ENCODE measurements at regions not wholly inside any gene's neighbourhood (a gene's known extent, or its start where the extent isn't known, plus 50 kb on each side); places are given as distances from the start of the nearest gene placed in this dataset.
"Not testable (repeated sequence)": the region's sequence is repeated elsewhere in the genome, so short reads cannot be mapped to it uniquely, and the experiment has no call there.

DNA sequence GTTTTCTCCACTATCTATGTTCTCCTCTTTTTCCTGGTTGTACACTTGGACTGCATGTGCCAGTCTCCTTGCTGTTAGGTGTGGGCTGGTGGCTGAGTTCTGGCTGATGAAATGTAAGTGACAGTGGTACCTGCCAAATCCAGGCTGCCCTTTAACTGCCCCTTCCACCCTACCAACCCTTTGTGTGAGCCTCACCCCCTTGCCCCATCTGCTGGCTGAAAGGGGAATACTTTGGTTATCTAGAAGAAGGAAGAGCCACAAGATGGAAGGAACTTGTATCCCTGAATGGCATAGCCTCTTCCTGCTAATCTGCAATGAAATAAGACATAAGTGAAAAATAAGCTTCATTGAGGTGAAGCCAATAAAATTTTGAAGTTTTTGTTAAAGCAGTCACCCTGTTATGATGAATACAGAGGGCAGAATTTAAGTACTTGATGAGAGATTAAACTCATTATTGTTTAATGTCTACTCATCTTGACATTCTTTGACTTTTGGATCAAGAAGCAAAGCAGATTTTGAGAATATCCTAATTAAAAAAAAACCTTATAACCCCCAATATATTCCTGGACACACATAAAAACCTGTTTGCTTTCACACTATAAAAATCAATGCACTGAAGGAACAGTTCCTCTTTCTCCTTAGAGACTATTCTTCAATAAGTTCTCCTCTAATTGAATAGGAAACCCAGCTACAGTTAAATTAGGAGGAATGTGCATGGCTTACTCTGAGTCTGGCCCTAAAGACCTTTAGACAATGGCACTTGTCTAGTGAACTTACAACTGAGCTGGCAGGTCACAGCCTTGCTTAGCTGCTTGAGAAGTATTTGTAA is 262.6 kb upstream of the BTG1 start:
- TF ChIP-seq ZNF565 (CRISPR knock-in tag; conservative IDR thresholded peaks at IDR 0.05; ENCODE audit: low read depth) (no peak), OSR1 (CRISPR knock-in tag; IDR thresholded peaks at IDR 0.05) (no peak), CSDC2 (CRISPR knock-in tag; IDR thresholded peaks at IDR 0.05) (no peak), ZC3H10 (CRISPR knock-in tag; IDR thresholded peaks at IDR 0.05) (no peak), ISL1 (CRISPR knock-in tag; IDR thresholded peaks at IDR 0.05) (no peak), ZFP3 (CRISPR knock-in tag; IDR thresholded peaks at IDR 0.05) (no peak), ESRRG (CRISPR knock-in tag; IDR thresholded peaks at IDR 0.05) (no peak), GLIS3 (CRISPR knock-in tag; IDR thresholded peaks at IDR 0.05) (no peak), RARB (CRISPR knock-in tag; IDR thresholded peaks at IDR 0.05) (no peak), ZNF70 (CRISPR knock-in tag; IDR thresholded peaks at IDR 0.05) (no peak), TOX (CRISPR knock-in tag; IDR thresholded peaks at IDR 0.05; ENCODE audit: borderline replicate concordance) (no peak), ZNF8 (CRISPR knock-in tag; IDR thresholded peaks at IDR 0.05) (no peak), PPARA (CRISPR knock-in tag; IDR thresholded peaks at IDR 0.05; ENCODE audit: borderline replicate concordance) (no peak), BACH2 (CRISPR knock-in tag; IDR thresholded peaks at IDR 0.05; ENCODE audit: borderline replicate concordance) (no peak)
- TF ChIP-seq, protein P1, sequence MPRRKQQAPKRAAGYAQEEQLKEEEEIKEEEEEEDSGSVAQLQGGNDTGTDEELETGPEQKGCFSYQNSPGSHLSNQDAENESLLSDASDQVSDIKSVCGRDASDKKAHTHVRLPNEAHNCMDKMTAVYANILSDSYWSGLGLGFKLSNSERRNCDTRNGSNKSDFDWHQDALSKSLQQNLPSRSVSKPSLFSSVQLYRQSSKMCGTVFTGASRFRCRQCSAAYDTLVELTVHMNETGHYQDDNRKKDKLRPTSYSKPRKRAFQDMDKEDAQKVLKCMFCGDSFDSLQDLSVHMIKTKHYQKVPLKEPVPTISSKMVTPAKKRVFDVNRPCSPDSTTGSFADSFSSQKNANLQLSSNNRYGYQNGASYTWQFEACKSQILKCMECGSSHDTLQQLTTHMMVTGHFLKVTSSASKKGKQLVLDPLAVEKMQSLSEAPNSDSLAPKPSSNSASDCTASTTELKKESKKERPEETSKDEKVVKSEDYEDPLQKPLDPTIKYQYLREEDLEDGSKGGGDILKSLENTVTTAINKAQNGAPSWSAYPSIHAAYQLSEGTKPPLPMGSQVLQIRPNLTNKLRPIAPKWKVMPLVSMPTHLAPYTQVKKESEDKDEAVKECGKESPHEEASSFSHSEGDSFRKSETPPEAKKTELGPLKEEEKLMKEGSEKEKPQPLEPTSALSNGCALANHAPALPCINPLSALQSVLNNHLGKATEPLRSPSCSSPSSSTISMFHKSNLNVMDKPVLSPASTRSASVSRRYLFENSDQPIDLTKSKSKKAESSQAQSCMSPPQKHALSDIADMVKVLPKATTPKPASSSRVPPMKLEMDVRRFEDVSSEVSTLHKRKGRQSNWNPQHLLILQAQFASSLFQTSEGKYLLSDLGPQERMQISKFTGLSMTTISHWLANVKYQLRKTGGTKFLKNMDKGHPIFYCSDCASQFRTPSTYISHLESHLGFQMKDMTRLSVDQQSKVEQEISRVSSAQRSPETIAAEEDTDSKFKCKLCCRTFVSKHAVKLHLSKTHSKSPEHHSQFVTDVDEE (CRISPR knock-in tag; IDR thresholded peaks at IDR 0.05), result no peak
- TF ChIP-seq, protein P2, sequence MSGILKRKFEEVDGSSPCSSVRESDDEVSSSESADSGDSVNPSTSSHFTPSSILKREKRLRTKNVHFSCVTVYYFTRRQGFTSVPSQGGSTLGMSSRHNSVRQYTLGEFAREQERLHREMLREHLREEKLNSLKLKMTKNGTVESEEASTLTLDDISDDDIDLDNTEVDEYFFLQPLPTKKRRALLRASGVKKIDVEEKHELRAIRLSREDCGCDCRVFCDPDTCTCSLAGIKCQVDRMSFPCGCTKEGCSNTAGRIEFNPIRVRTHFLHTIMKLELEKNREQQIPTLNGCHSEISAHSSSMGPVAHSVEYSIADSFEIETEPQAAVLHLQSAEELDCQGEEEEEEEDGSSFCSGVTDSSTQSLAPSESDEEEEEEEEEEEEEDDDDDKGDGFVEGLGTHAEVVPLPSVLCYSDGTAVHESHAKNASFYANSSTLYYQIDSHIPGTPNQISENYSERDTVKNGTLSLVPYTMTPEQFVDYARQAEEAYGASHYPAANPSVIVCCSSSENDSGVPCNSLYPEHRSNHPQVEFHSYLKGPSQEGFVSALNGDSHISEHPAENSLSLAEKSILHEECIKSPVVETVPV (CRISPR knock-in tag; IDR thresholded peaks at IDR 0.05), result no peak
- TF ChIP-seq, protein P3, sequence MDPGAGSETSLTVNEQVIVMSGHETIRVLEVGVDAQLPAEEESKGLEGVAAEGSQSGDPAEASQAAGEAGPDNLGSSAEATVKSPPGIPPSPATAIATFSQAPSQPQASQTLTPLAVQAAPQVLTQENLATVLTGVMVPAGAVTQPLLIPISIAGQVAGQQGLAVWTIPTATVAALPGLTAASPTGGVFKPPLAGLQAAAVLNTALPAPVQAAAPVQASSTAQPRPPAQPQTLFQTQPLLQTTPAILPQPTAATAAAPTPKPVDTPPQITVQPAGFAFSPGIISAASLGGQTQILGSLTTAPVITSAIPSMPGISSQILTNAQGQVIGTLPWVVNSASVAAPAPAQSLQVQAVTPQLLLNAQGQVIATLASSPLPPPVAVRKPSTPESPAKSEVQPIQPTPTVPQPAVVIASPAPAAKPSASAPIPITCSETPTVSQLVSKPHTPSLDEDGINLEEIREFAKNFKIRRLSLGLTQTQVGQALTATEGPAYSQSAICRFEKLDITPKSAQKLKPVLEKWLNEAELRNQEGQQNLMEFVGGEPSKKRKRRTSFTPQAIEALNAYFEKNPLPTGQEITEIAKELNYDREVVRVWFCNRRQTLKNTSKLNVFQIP (CRISPR knock-in tag; IDR thresholded peaks at IDR 0.05; ENCODE audit: borderline replicate concordance, low read depth), result no peak
- TF ChIP-seq, protein P4, sequence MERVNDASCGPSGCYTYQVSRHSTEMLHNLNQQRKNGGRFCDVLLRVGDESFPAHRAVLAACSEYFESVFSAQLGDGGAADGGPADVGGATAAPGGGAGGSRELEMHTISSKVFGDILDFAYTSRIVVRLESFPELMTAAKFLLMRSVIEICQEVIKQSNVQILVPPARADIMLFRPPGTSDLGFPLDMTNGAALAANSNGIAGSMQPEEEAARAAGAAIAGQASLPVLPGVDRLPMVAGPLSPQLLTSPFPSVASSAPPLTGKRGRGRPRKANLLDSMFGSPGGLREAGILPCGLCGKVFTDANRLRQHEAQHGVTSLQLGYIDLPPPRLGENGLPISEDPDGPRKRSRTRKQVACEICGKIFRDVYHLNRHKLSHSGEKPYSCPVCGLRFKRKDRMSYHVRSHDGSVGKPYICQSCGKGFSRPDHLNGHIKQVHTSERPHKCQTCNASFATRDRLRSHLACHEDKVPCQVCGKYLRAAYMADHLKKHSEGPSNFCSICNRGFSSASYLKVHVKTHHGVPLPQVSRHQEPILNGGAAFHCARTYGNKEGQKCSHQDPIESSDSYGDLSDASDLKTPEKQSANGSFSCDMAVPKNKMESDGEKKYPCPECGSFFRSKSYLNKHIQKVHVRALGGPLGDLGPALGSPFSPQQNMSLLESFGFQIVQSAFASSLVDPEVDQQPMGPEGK (CRISPR knock-in tag; IDR thresholded peaks at IDR 0.05; ENCODE audit: borderline replicate concordance), result no peak
- ATAC-seq, result peak; percentile 87

DNA sequence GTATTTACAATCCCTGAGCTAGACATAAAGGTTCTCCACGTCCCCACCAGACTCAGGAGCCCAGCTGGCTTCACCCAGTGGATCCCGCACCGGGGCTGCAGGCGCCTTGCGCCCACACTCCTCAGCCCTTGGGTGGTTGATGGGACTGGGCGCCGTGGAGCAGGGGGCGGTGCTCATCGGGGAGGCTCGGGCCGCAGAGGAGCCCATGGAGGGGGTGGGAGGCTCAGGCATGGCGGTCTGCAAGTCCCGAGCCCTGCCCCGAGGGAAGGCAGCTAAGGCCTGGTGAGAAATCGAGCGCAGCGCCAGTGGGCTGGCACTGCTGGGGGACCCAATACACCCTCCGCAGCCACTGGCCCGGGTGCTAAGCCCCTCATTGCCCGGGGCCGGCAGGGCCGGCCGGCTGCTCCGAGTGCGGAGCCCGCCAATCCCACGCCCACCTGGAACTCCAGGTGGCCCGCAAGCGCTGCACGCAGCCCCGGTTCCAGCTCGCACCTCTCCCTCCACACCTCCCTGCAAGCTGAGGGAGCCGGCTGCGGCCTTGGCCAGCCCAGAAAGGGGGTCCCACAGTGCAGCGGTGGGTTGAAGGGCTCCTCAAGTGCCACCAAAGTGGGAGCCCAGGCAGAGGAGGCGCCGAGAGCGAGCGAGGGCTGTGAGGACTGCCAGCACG is 260.9 kb upstream of the BTG1 start:
- ATAC-seq, result not testable (repeated sequence)

DNA sequence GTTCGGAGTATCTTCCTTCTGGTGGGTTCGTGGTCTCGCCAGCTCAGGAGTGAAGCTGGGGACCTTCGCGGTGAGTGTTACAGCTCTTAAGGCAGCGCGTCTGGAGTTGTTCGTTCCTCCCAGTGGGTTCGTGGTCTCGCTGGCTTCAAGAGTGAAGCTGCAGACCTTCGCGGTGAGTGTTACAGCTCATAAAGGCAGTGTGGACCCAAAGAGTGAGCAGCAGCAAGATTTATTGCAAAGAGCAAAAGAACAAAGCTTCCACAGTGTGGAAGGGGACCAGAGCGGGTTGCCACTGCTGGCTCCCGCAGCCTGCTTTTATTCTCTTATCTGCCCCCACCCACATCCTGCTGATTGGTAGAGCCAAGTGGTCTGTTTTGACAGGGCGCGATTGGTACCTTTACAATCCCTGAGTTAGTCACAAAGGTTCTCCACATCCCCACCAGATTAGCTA is 260.2 kb upstream of the BTG1 start:
- ATAC-seq, result not testable (repeated sequence)

DNA sequence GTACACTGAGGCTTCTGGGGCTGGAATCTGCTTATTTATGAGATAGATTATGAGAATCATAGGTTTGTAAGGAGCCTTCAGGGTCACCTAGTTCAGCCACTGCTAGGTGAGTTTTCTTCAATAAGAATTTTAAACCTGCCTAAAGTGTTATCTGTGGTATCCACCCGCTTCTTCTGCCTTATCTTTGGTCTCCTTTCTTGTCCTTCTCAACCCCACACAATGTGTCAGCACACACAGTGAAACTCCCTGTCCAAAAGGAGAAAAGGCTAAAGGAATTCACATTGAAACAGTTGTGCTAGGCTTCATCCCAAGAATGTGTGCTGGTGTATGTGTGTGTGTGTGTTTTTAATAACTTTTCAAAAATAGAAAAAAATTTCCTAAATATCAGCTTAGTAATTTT is 259.3 kb upstream of the BTG1 start:
- TF ChIP-seq, protein P3 (CRISPR knock-in tag; IDR thresholded peaks at IDR 0.05; ENCODE audit: borderline replicate concordance, low read depth), result no peak
- TF ChIP-seq GLIS3 (CRISPR knock-in tag; IDR thresholded peaks at IDR 0.05) (no peak), TCF4 (CRISPR knock-in tag; IDR thresholded peaks at IDR 0.05; ENCODE audit: borderline replicate concordance) (no peak)
- TF ChIP-seq, protein P5, sequence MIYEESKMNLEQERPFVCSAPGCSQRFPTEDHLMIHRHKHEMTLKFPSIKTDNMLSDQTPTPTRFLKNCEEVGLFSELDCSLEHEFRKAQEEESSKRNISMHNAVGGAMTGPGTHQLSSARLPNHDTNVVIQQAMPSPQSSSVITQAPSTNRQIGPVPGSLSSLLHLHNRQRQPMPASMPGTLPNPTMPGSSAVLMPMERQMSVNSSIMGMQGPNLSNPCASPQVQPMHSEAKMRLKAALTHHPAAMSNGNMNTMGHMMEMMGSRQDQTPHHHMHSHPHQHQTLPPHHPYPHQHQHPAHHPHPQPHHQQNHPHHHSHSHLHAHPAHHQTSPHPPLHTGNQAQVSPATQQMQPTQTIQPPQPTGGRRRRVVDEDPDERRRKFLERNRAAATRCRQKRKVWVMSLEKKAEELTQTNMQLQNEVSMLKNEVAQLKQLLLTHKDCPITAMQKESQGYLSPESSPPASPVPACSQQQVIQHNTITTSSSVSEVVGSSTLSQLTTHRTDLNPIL (CRISPR knock-in tag; IDR thresholded peaks at IDR 0.05; ENCODE audit: low read depth), result no peak
- ATAC-seq, result no peak

Data from SK-N-SH treated with all-trans-retinoic acid at 6 μM for 48 hours (cell line).